H1 (cell line): ENCODE measurements at regions not wholly inside any gene's neighbourhood (a gene's known extent, or its start where the extent isn't known, plus 50 kb on each side); places are given as distances from the start of the nearest gene placed in this dataset.
"Not testable (repeated sequence)": the region's sequence is repeated elsewhere in the genome, so short reads cannot be mapped to it uniquely, and the experiment has no call there.

Source experiments
- CTCF ChIA-PET: fragments of 300-600 bp; sonication (Branson Sonifier 250); formaldehyde crosslinking; loops from one replicate; lab custom pipeline; 2021; ENCODE audit not compliant: partially characterized antibody; lab: Charles Lee
- POLR2A ChIA-PET: fragments of 300-600 bp; sonication (Branson Sonifier 250); formaldehyde crosslinking; loops from one replicate; lab custom pipeline; 2021; ENCODE audit warnings: inconsistent platforms; ENCODE audit not compliant: partially characterized antibody; lab: Charles Lee
- DNase-seq, 2 experiments: peaks; one replicate each; pipeline versions ENCODE4 v3.0.0 to v3.0.0-alpha.2; 2010 to 2022; ENCODE audit warnings: low spot score in 2 of 2, low read depth in 1 of 2, mixed read lengths in 1 of 2
- FAIRE-seq: peaks from 2 replicates; lab custom pipeline; 2011; peaks lifted over from hg19 to GRCh38; lab: Jason Lieb, UNC
- H2AFZ ChIP-seq: 2 replicates; pipeline ENCODE4 v1.8.1; 2012; ENCODE audit warnings: low read length, inconsistent platforms
- H2AK5ac ChIP-seq: 2 replicates; pipeline ENCODE4 v1.6.1; 2013; ENCODE audit warnings: low read depth, low read length
- H2BK120ac ChIP-seq: replicated peaks from 2 replicates; pipeline ENCODE3; 2013; ENCODE audit warnings: low read depth, low read length, inconsistent platforms
- H2BK12ac ChIP-seq: 2 replicates; pipeline ENCODE4 v1.6.1; 2013; ENCODE audit warnings: low read depth, low read length
- H2BK15ac ChIP-seq: 2 replicates; pipeline ENCODE4 v1.6.1; 2013; ENCODE audit warnings: low read length
- H2BK20ac ChIP-seq: 2 replicates; pipeline ENCODE4 v1.6.1; 2013; ENCODE audit warnings: low read length
- H2BK5ac ChIP-seq: 2 replicates; pipeline ENCODE4 v1.6.1; 2013; ENCODE audit warnings: low read depth, low read length
- H3K14ac ChIP-seq: 2 replicates; pipeline ENCODE4 v1.6.1; 2013; ENCODE audit warnings: inconsistent platforms; ENCODE audit not compliant: insufficient read length
- H3K18ac ChIP-seq: 2 replicates; pipeline ENCODE4 v1.6.1; 2013; ENCODE audit warnings: low read length; ENCODE audit errors: extremely low read depth
- H3K23ac ChIP-seq: 2 replicates; pipeline ENCODE4 v1.6.1; 2013; ENCODE audit warnings: inconsistent platforms; ENCODE audit not compliant: insufficient read length
- H3K23me2 ChIP-seq: 2 replicates; pipeline ENCODE4 v1.6.1; 2013; ENCODE audit warnings: low read depth, low read length
- H3K27ac ChIP-seq: 2 replicates; pipeline ENCODE4 v1.6.1; 2011; ENCODE audit warnings: low read depth, low read length, inconsistent platforms
- H3K27me3 ChIP-seq, 4 experiments: replicated peaks in 1 of 4; 1 replicate in 1 of 4; 2 replicates in 3 of 4; pipeline versions ENCODE4 v1.6.1 to v1.8.1; 2011 to 2013; ENCODE audit warnings: low read length in 3 of 4, mild to moderate bottlenecking in 3 of 4, inconsistent platforms in 2 of 4, mixed read lengths in 2 of 4, moderate library complexity in 1 of 4; ENCODE audit not compliant: control insufficient read depth in 3 of 4, insufficient read depth in 3 of 4; ENCODE audit errors: extremely low read depth in 1 of 4
- H3K36me3 ChIP-seq, 4 experiments: 2 replicates each; pipeline versions ENCODE4 v1.6.1 to v1.8.1; 2011 to 2013; ENCODE audit warnings: mild to moderate bottlenecking in 4 of 4, low read length in 3 of 4, moderate library complexity in 2 of 4, control low read depth in 1 of 4, inconsistent platforms in 1 of 4; ENCODE audit not compliant: insufficient read depth in 4 of 4, control insufficient read depth in 2 of 4
- H3K4ac ChIP-seq: replicated peaks from 2 replicates; pipeline ENCODE3; 2013; ENCODE audit warnings: low read length, low read depth, mixed read lengths, inconsistent platforms; ENCODE audit not compliant: insufficient read length
- H3K4me1 ChIP-seq, 4 experiments: replicated peaks in 1 of 4; 1 replicate in 1 of 4; 2 replicates in 3 of 4; pipeline versions ENCODE4 v1.6.1 to v1.8.1; 2011 to 2013; ENCODE audit warnings: low read length in 3 of 4, inconsistent platforms in 2 of 4, mixed read lengths in 1 of 4; ENCODE audit not compliant: insufficient read depth in 4 of 4, control insufficient read depth in 3 of 4
- H3K4me2 ChIP-seq, 2 experiments: 2 replicates each; pipeline versions ENCODE4 v1.6.1 to v1.8.1; 2011 to 2013; ENCODE audit warnings: low read depth in 2 of 2, low read length in 2 of 2, control low read depth in 1 of 2, inconsistent platforms in 1 of 2, mild to moderate bottlenecking in 1 of 2; ENCODE audit not compliant: insufficient read depth in 1 of 2
- H3K4me3 ChIP-seq, 4 experiments: fragments of 200-600, 300-600 bp in 1 of 4; sonication (generic), shearing (Covaris generic), sonication (Bioruptor Twin) in 1 of 4; 2 replicates each; pipeline versions ENCODE4 v1.5.1 to v1.8.1; 2011 to 2016; ENCODE audit warnings: low read length in 4 of 4, low read depth in 3 of 4, control low read depth in 2 of 4, inconsistent platforms in 2 of 4, mild to moderate bottlenecking in 2 of 4, mixed read lengths in 1 of 4, moderate library complexity in 1 of 4; ENCODE audit not compliant: insufficient read depth in 2 of 4; ENCODE audit errors: extremely low read depth in 1 of 4
- H3K56ac ChIP-seq: replicated peaks from 2 replicates; pipeline ENCODE3; 2013; ENCODE audit warnings: low read depth, mild to moderate bottlenecking, mixed read lengths, low read length, inconsistent platforms; ENCODE audit not compliant: insufficient read length
- H3K79me1 ChIP-seq: 2 replicates; pipeline ENCODE4 v1.6.1; 2013; ENCODE audit warnings: low read depth, low read length, control low read depth
- H3K79me2 ChIP-seq, 2 experiments: 2 replicates each; pipeline versions ENCODE4 v1.6.1 to v1.8.1; 2012 to 2013; ENCODE audit warnings: low read length in 2 of 2, mild to moderate bottlenecking in 2 of 2, inconsistent platforms in 1 of 2; ENCODE audit not compliant: insufficient read depth in 2 of 2, control insufficient read depth in 1 of 2
- H3K9ac ChIP-seq, 4 experiments: replicated peaks in 1 of 4; 1 replicate in 1 of 4; 2 replicates in 3 of 4; pipeline versions ENCODE4 v1.6.1 to v1.8.1; 2011 to 2013; ENCODE audit warnings: low read depth in 3 of 4, low read length in 3 of 4, control low read depth in 2 of 4, mild to moderate bottlenecking in 2 of 4, moderate library complexity in 2 of 4, inconsistent platforms in 1 of 4; ENCODE audit errors: extremely low read depth in 1 of 4
- H3K9me3 ChIP-seq, 2 experiments: 2 replicates each; pipeline versions ENCODE4 v1.6.1 to v1.8.1; 2012 to 2013; ENCODE audit warnings: mild to moderate bottlenecking in 2 of 2, moderate library complexity in 2 of 2, control low read depth in 1 of 2, inconsistent platforms in 1 of 2, low read depth in 1 of 2, low read length in 1 of 2, mixed read lengths in 1 of 2; ENCODE audit not compliant: insufficient read depth in 2 of 2
- H4K20me1 ChIP-seq, 2 experiments: replicated peaks in 1 of 2; 2 replicates each; pipeline versions ENCODE3 to v1.8.1; 2011 to 2013; ENCODE audit warnings: inconsistent platforms in 2 of 2, low read length in 2 of 2, mild to moderate bottlenecking in 1 of 2; ENCODE audit not compliant: insufficient read depth in 2 of 2, control insufficient read depth in 1 of 2
- H4K5ac ChIP-seq: 2 replicates; pipeline ENCODE4 v1.6.1; 2013; ENCODE audit warnings: low read length, low read depth, mixed read lengths, inconsistent platforms; ENCODE audit not compliant: insufficient read length
- H4K8ac ChIP-seq: 2 replicates; pipeline ENCODE4 v1.8.0; 2013; ENCODE audit warnings: mild to moderate bottlenecking, moderate library complexity, low read length, inconsistent platforms; ENCODE audit not compliant: insufficient read depth; ENCODE audit errors: extremely low read depth
- H4K91ac ChIP-seq: replicated peaks from 2 replicates; pipeline ENCODE3; 2013; ENCODE audit warnings: low read length, mixed read lengths, inconsistent platforms; ENCODE audit not compliant: insufficient read length
- WGBS, 2 experiments: shearing (Covaris generic) in 1 of 2; methylation state at CpG; one replicate each; pipeline versions ENCODE4 v1.1.6 to v1.1.7; 2013 to 2015; ENCODE audit warnings: low lambda C conversion rate in 2 of 2, mixed read lengths in 2 of 2, inconsistent platforms in 1 of 2, low coverage in 1 of 2, missing lambda C conversion rate in 1 of 2; ENCODE audit not compliant: insufficient replicate concordance in 2 of 2, insufficient coverage in 1 of 2, insufficient read length in 1 of 2; ENCODE audit errors: extremely low coverage in 1 of 2, missing lambda C conversion rate in 1 of 2; 5-methylcytosine and 5-hydroxymethylcytosine counted together

DNA sequence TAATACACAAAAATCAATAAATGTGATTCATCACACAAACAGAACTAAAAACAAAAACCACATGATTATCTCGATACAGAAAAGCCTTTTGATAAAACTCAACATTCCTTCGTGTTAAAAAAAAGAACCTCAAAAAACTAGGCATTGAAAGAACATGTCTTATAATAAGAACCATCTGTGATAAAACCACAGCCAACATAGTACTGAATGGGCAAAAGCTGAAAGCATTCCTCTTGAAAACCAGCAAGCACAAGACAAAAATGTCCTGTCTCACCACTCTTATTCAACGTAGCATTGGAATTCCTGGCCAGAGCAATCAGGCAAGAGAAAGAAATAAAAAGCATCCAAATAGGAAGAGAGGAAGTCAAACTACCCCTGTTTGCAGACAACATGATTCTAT is 49.9 kb upstream of the CROT start:
- H2AFZ ChIP-seq, H2BK15ac ChIP-seq, H3K4me3 ChIP-seq, H3K18ac ChIP-seq, H3K27ac ChIP-seq, H4K8ac ChIP-seq, FAIRE-seq, DNase-seq, H2BK12ac ChIP-seq, H3K14ac ChIP-seq, H3K79me1 ChIP-seq, H3K9me3 ChIP-seq, H2BK5ac ChIP-seq, H2AK5ac ChIP-seq, H3K9ac ChIP-seq, H3K23me2 ChIP-seq, H3K4me2 ChIP-seq, H3K4ac ChIP-seq, H3K56ac ChIP-seq, POLR2A ChIA-PET, H4K20me1 ChIP-seq, H3K27me3 ChIP-seq, H4K5ac ChIP-seq, H3K23ac ChIP-seq, H3K36me3 ChIP-seq, H3K79me2 ChIP-seq, H2BK20ac ChIP-seq, H3K4me1 ChIP-seq, H2BK120ac ChIP-seq, H4K91ac ChIP-seq: not testable (repeated sequence)
- 92% methylated on average over 3 of the region's 3 CpGs; no CpG with 5 or more reads in 1 of the 2 experiments for WGBS, 2 experiments
- CTCF ChIA-PET: interaction anchor here (0.6 kb wide), 1 partner anchor 47 kb away, joined by 3 read pairs; no protein-coding TSS in a partner anchor
